SK-N-SH (cell line): ENCODE measurements at regions not wholly inside any gene's neighbourhood (a gene's known extent, or its start where the extent isn't known, plus 50 kb on each side); places are given as distances from the start of the nearest gene placed in this dataset.

Experiments
- CTCF ChIA-PET: fragments of 300-600, 350-600 bp; formaldehyde crosslinking; extraction: SDS; loops from one replicate; lab custom pipeline; 2021; lab: Yijun Ruan, JAX
- POLR2A ChIA-PET: fragments of 350-600 bp; sonication (Branson Sonifier 250); formaldehyde crosslinking; extraction: SDS; loops from one replicate; lab custom pipeline; 2020; ENCODE audit warnings: antibody characterized with exemption, inconsistent platforms; lab: Yijun Ruan, JAX
- DNase-seq: peaks from one replicate; pipeline ENCODE4 v3.0.0; 2012
- H2AFZ ChIP-seq: fragments of 200-600 bp; sonication (generic); 2 replicates; pipeline ENCODE4 v1.8.1; 2016; ENCODE audit warnings: antibody characterized with exemption, mild to moderate bottlenecking, low read depth
- H3F3A ChIP-seq: fragments of 200-600 bp; sonication (generic); replicated peaks from 2 replicates; pipeline ENCODE3; 2016; ENCODE audit warnings: antibody characterized with exemption, mild to moderate bottlenecking; ENCODE audit not compliant: insufficient read depth
- H3K27ac ChIP-seq, 2 experiments: fragments of 200-500 bp in 1 of 2; fragments of 200-600 bp in 1 of 2; sonication (Bioruptor generic) in 1 of 2; sonication (generic), shearing (Covaris generic) in 1 of 2; 2 replicates each; pipeline versions ENCODE4 v1.5.1 to v1.6.1; 2014 to 2016; ENCODE audit warnings: low read depth in 2 of 2, inconsistent platforms in 1 of 2, low read length in 1 of 2, mild to moderate bottlenecking in 1 of 2, mixed read lengths in 1 of 2
- H3K27me3 ChIP-seq: fragments of 200-600 bp; sonication (generic), shearing (Covaris generic); 2 replicates; pipeline ENCODE4 v1.6.1; 2016; ENCODE audit warnings: mixed run types; ENCODE audit not compliant: insufficient read depth
- H3K36me3 ChIP-seq, 2 experiments: fragments of 200-500 bp in 1 of 2; fragments of 200-600 bp in 1 of 2; sonication (Bioruptor generic) in 1 of 2; sonication (generic) in 1 of 2; replicated peaks in 1 of 2; 2 replicates each; pipeline versions ENCODE3 to v1.5.1; 2014 to 2016; ENCODE audit warnings: low read length in 1 of 2, mild to moderate bottlenecking in 1 of 2; ENCODE audit not compliant: insufficient read depth in 2 of 2, control insufficient read depth in 1 of 2
- H3K4me1 ChIP-seq, 2 experiments: fragments of 200-500 bp in 1 of 2; fragments of 200-600 bp in 1 of 2; sonication (Bioruptor generic) in 1 of 2; sonication (generic), shearing (Covaris generic) in 1 of 2; 2 replicates each; pipeline versions ENCODE4 v1.5.1 to v1.6.1; 2014 to 2016; ENCODE audit warnings: low read depth in 1 of 2, low read length in 1 of 2, mixed run types in 1 of 2; ENCODE audit not compliant: insufficient read depth in 2 of 2, control insufficient read depth in 1 of 2
- H3K4me2 ChIP-seq: fragments of 200-600 bp; sonication (generic), shearing (Covaris generic); 2 replicates; pipeline ENCODE4 v1.6.1; 2017; ENCODE audit warnings: mixed run types
- H3K4me3 ChIP-seq, 2 experiments: fragments of 200-500 bp in 1 of 2; fragments of 200-600 bp in 1 of 2; sonication (Bioruptor generic) in 1 of 2; sonication (generic), shearing (Covaris generic) in 1 of 2; 2 replicates each; pipeline versions ENCODE4 v1.5.1 to v1.8.1; 2014 to 2016; ENCODE audit warnings: low read depth in 2 of 2, inconsistent platforms in 1 of 2, low read length in 1 of 2, mild to moderate bottlenecking in 1 of 2, mixed read lengths in 1 of 2, moderate library complexity in 1 of 2
- H3K79me2 ChIP-seq: fragments of 200-600 bp; sonication (generic); 2 replicates; pipeline ENCODE4 v1.8.1; 2017; ENCODE audit warnings: mild to moderate bottlenecking; ENCODE audit not compliant: insufficient read depth
- H3K9ac ChIP-seq: fragments of 200-600 bp; sonication (generic); 2 replicates; pipeline ENCODE4 v1.6.1; 2017; ENCODE audit warnings: mixed run types
- H3K9me2 ChIP-seq: fragments of 200-600 bp; sonication (generic); 2 replicates; pipeline ENCODE4 v1.6.1; 2017; ENCODE audit warnings: mixed run types
- H3K9me3 ChIP-seq: fragments of 200-600 bp; sonication (generic); 2 replicates; pipeline ENCODE4 v1.6.1; 2017; ENCODE audit warnings: mixed run types, mild to moderate bottlenecking, moderate library complexity
- H4K20me1 ChIP-seq: fragments of 200-600 bp; sonication (generic); 2 replicates; pipeline ENCODE4 v1.6.1; 2017; ENCODE audit warnings: mild to moderate bottlenecking, mixed run types; ENCODE audit not compliant: insufficient read depth
- EP300 ChIP-seq, 2 experiments: IDR thresholded peaks; 2 replicates each; pipeline versions ENCODE4 v1.4.0 to v1.6.1; 2012; ENCODE audit warnings: borderline replicate concordance in 1 of 2, low read depth in 1 of 2, low read length in 1 of 2
- FOXM1 ChIP-seq: IDR thresholded peaks from 2 replicates; pipeline ENCODE4 v1.4.0; 2012; ENCODE audit warnings: low read depth, mild to moderate bottlenecking
- JUND ChIP-seq: IDR thresholded peaks from 2 replicates; pipeline ENCODE4 v1.4.0; 2012
- NFIC ChIP-seq: IDR thresholded peaks from 2 replicates; pipeline ENCODE4 v1.4.0; 2012; ENCODE audit warnings: borderline replicate concordance
- POLR2AphosphoS5 ChIP-seq: IDR thresholded peaks from 2 replicates; pipeline ENCODE4 v1.6.1; 2012; ENCODE audit warnings: low read depth, low read length
- RXRA ChIP-seq: IDR thresholded peaks from 2 replicates; pipeline ENCODE4 v1.4.0; 2012; ENCODE audit warnings: low read depth, mild to moderate bottlenecking, borderline replicate concordance
- SIN3A ChIP-seq: IDR thresholded peaks from 2 replicates; pipeline ENCODE4 v1.6.1; 2012; ENCODE audit warnings: low read depth, mild to moderate bottlenecking, low read length, moderate library complexity, borderline replicate concordance
- TCF12 ChIP-seq: IDR thresholded peaks from 2 replicates; pipeline ENCODE4 v1.4.0; 2012
- TEAD4 ChIP-seq: IDR thresholded peaks from 2 replicates; pipeline ENCODE4 v1.4.0; 2012; ENCODE audit warnings: mild to moderate bottlenecking, borderline replicate concordance; ENCODE audit not compliant: insufficient read depth
- WGBS: methylation state at CpG from one replicate; pipeline ENCODE4 v1.1.6; 2017; ENCODE audit warnings: low lambda C conversion rate; 5-methylcytosine and 5-hydroxymethylcytosine counted together
- TF ChIP-seq, protein P1 (sequence below): IDR thresholded peaks from 2 replicates; pipeline ENCODE4 v1.4.0; 2012; ENCODE audit warnings: low read depth, borderline replicate concordance
- TF ChIP-seq, protein P2 (sequence below): fragments of 200-600 bp; sonication (generic); IDR thresholded peaks from 2 replicates; pipeline ENCODE4 v1.6.1; 2017; ENCODE audit warnings: antibody characterized with exemption, mild to moderate bottlenecking, moderate library complexity
- TF ChIP-seq, protein P3 (sequence below): IDR thresholded peaks from 2 replicates; pipeline ENCODE4; 2012

DNA sequence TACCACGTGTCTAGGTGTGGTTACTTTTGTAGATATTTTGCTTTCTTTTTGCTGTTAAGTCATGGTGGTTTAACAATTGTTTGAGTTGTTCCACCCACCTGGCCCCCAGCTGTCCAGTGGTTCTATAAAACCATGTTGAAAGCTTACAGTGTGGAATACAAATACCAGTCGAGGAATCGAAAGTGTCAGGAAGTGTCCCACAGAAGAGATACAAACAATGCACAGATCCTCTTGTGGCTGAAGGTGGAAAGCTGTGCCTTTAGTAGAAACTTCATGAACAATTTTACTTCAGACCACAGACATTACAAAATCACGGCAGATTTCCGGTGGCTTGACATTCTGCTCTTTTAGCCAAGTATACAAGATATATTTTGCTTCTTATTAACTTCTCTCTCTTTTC lies 782.4 kb upstream of the SOX9 start:
- WGBS: 49% methylated on average over 5 of the region's 5 CpGs
- CTCF ChIA-PET: no interaction called here
- POLR2A ChIA-PET: interaction anchor here (0.5 to 0.7 kb wide), 2 partner anchors 67 to 234 kb away, joined by 3 to 4 read pairs; no protein-coding TSS in a partner anchor
- Histone ChIP-seq H3K79me2 (no peaks in the 10 kb centered on the region), H3K27ac (peak overlapping the region in 1 of 2 experiments; percentile 10; a peak in 2 of 4 replicates), H3F3A (no peaks in the 10 kb centered on the region), H2AFZ (peak overlapping the region; percentile 37; the same call in 1 of the 2 replicates), H3K4me2 (peak overlapping the region; percentile 5; the same call in 1 of the 2 replicates), H3K4me3 (no peak overlapping the region), H4K20me1 (no peaks in the 10 kb centered on the region), H3K9ac (no peak overlapping the region), H3K27me3 (no peaks in the 10 kb centered on the region), H3K9me3 (no peaks in the 10 kb centered on the region), H3K9me2 (no peaks in the 10 kb centered on the region), H3K4me1 (no peaks in the 10 kb centered on the region; a peak in 1 of 4 replicates), H3K36me3 (no peaks in the 10 kb centered on the region)
- DNase-seq: no peak
- peak; percentile 93 for TF ChIP-seq TCF12
- 0 out of 2 replicates have a peak, but pooled peaks have one; percentile 48 for TF ChIP-seq SIN3A
- peak; percentile 32; the same call in 1 of the 2 replicates for TF ChIP-seq TEAD4
- TF ChIP-seq, protein P1, sequence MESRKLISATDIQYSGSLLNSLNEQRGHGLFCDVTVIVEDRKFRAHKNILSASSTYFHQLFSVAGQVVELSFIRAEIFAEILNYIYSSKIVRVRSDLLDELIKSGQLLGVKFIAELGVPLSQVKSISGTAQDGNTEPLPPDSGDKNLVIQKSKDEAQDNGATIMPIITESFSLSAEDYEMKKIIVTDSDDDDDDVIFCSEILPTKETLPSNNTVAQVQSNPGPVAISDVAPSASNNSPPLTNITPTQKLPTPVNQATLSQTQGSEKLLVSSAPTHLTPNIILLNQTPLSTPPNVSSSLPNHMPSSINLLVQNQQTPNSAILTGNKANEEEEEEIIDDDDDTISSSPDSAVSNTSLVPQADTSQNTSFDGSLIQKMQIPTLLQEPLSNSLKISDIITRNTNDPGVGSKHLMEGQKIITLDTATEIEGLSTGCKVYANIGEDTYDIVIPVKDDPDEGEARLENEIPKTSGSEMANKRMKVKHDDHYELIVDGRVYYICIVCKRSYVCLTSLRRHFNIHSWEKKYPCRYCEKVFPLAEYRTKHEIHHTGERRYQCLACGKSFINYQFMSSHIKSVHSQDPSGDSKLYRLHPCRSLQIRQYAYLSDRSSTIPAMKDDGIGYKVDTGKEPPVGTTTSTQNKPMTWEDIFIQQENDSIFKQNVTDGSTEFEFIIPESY: no peak
- TF ChIP-seq, protein P2, sequence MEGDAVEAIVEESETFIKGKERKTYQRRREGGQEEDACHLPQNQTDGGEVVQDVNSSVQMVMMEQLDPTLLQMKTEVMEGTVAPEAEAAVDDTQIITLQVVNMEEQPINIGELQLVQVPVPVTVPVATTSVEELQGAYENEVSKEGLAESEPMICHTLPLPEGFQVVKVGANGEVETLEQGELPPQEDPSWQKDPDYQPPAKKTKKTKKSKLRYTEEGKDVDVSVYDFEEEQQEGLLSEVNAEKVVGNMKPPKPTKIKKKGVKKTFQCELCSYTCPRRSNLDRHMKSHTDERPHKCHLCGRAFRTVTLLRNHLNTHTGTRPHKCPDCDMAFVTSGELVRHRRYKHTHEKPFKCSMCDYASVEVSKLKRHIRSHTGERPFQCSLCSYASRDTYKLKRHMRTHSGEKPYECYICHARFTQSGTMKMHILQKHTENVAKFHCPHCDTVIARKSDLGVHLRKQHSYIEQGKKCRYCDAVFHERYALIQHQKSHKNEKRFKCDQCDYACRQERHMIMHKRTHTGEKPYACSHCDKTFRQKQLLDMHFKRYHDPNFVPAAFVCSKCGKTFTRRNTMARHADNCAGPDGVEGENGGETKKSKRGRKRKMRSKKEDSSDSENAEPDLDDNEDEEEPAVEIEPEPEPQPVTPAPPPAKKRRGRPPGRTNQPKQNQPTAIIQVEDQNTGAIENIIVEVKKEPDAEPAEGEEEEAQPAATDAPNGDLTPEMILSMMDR: no peak
- TF ChIP-seq FOXM1: no peak
- TF ChIP-seq, protein P3, sequence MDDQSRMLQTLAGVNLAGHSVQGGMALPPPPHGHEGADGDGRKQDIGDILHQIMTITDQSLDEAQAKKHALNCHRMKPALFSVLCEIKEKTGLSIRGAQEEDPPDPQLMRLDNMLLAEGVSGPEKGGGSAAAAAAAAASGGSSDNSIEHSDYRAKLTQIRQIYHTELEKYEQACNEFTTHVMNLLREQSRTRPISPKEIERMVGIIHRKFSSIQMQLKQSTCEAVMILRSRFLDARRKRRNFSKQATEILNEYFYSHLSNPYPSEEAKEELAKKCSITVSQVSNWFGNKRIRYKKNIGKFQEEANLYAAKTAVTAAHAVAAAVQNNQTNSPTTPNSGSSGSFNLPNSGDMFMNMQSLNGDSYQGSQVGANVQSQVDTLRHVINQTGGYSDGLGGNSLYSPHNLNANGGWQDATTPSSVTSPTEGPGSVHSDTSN: peak; percentile 71
- peak; percentile 75 for TF ChIP-seq POLR2AphosphoS5
- peak; percentile 53 to 76; a peak in 2 of 4 replicates for TF ChIP-seq EP300 (IDR thresholded peaks at IDR 0.05; ENCODE audit: borderline replicate concordance in 1 of 2, low read depth in 1 of 2, low read length in 1 of 2)
- TF ChIP-seq JUND: 0 out of 2 replicates have a peak, but pooled peaks have one; percentile 27
- TF ChIP-seq NFIC: peak; percentile 26; the same call in 1 of the 2 replicates

DNA sequence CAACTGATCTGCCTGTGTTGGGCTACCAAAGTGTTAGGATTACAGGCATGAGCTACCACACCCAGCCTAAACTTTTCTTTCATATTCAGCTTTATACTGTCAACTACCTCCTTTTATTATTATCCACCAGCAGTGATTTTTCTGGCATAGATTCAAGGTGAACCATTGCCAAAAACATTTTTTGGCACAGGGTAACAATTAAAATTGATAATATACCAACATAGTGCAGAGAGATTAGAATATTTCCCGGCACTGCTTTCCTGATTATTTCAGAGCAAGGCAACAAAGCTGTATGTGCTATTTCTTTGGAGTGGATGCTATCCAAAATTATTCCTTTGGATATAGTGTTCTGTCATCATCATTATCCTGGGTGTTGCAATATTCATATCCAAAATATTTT lies 781.6 kb upstream of the SOX9 start:
- CTCF ChIA-PET: interaction anchor here (1.0 kb wide), 2 partner anchors 39 to 49 kb away, joined by 3 read pairs; no protein-coding TSS in a partner anchor
- H3K4me2 ChIP-seq: no peak overlapping the region
- no peaks in the 10 kb centered on the region for H3K27me3 ChIP-seq
- no peaks in the 10 kb centered on the region; a peak in 1 of 4 replicates for H3K4me1 ChIP-seq
- H3K27ac ChIP-seq: peak overlapping the region in 1 of 2 experiments; percentile 43; a peak in 1 of 4 replicates
- POLR2A ChIA-PET: no interaction called here
- TF ChIP-seq EP300 (IDR thresholded peaks at IDR 0.05; ENCODE audit: borderline replicate concordance in 1 of 2, low read depth in 1 of 2, low read length in 1 of 2): 0 out of 4 replicates have a peak, but pooled peaks of 1 of the 2 experiments have one; percentile 19
- no peak for TF ChIP-seq RXRA
- no peaks in the 10 kb centered on the region for H3F3A ChIP-seq
- no peaks in the 10 kb centered on the region for H3K79me2 ChIP-seq
- no peak for DNase-seq
- no peak overlapping the region for H2AFZ ChIP-seq
- H3K4me3 ChIP-seq: no peak overlapping the region
- H3K9me3 ChIP-seq: no peaks in the 10 kb centered on the region
- no peak overlapping the region for H3K9ac ChIP-seq
- H3K9me2 ChIP-seq: no peaks in the 10 kb centered on the region
- H4K20me1 ChIP-seq: no peaks in the 10 kb centered on the region
- 28% methylated on average over 1 of the region's 1 CpG for WGBS
- H3K36me3 ChIP-seq: no peaks in the 10 kb centered on the region
